ENCODE measurements at regions not wholly inside any gene's neighbourhood (a gene's known extent, or its start where the extent isn't known, plus 50 kb on each side); places are given as distances from the start of the nearest gene placed in this dataset.

DNA sequence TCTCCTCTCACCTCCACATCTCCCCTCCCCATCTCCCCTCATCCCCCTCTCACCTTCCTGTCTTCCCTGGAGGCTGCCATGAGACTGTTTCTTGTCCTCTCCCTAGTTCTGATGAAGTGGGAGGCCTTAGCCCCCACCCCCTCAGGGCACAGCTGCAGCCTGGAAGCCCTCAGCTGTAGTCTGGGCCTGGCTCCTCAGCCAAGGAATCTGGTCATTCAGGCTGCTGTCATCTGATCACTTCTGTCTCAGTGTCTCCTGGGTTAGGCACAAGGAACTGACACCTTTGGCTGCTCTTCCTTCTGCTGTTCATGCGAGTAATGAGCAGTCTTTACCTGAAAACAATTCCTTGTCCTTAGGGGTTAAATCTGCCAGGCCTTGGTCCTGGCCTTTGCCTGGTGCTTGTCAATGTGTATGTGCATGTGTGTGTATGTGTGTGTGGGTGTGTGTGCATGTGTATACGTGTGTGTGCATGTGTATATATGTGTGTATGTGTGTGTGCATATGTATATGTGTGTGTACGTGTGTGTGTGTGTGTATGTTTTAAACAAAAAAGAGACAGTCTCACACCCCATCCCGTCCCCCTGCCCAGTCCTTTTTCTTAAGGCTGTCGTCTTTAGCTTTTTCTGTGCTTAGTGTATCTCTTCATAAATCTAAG, 153.5 kb upstream of the TMEM72 start:
- TF ChIP-seq ZNF70 (CRISPR knock-in tag; IDR thresholded peaks at IDR 0.05) = no peak
- ATAC-seq = no peak

DNA sequence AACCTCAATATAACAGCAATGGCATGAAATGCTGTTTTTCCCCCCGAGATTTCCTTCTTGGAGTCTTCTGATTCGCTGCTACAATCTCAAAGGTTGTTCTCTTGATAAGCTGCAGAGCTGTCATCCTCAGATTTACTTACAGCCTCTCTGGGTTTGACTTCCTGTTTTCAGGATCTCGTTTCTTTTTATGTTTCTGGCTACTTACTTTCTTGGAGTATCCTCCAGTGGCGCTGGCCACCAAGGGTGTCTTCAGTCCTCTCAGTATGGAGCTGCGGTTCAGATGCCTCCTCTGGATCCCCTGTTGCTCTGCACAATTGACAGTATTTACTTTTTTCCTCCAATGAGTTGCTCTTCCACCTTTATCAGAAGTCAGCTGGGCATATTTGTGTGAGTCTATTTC, 152.0 kb upstream of the TMEM72 start:
- ATAC-seq = no peak
- TF ChIP-seq RARB (CRISPR knock-in tag; IDR thresholded peaks at IDR 0.05) = no peak
- TF ChIP-seq ISL1 (CRISPR knock-in tag; IDR thresholded peaks at IDR 0.05) = no peak
- no peak for TF ChIP-seq OSR1 (CRISPR knock-in tag; IDR thresholded peaks at IDR 0.05)
- no peak for TF ChIP-seq CSDC2 (CRISPR knock-in tag; IDR thresholded peaks at IDR 0.05)
- TF ChIP-seq ESRRG (CRISPR knock-in tag; IDR thresholded peaks at IDR 0.05) = no peak

DNA sequence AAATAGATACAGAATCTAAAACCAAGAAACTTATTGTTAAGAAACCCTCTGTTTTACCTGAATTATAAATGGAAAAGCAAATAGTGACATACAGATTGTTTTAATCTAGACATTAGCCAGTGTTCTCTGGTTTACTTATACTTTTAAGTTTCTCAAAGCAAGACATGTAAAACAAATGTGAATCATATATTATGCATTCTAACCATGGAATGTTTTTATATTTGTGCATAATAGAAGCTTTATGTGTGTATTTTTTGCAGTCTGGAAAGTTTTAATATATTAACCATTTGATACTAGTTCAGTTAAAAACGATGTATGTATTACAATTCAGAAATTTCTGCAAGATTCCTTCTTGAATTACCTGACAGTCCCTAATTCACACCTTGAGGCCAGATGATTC, 150.6 kb upstream of the TMEM72 start:
- no peak for ATAC-seq
- TF ChIP-seq OSR1 (CRISPR knock-in tag; IDR thresholded peaks at IDR 0.05) (no peak), ARNTL (CRISPR knock-in tag; IDR thresholded peaks at IDR 0.05; ENCODE audit: borderline replicate concordance, low read depth) (no peak), PPARA (CRISPR knock-in tag; IDR thresholded peaks at IDR 0.05; ENCODE audit: borderline replicate concordance) (no peak), ZNF565 (CRISPR knock-in tag; conservative IDR thresholded peaks at IDR 0.05; ENCODE audit: low read depth) (no peak), ZNF70 (CRISPR knock-in tag; IDR thresholded peaks at IDR 0.05) (no peak), ESRRG (CRISPR knock-in tag; IDR thresholded peaks at IDR 0.05) (no peak), ZC3H10 (CRISPR knock-in tag; IDR thresholded peaks at IDR 0.05) (no peak), ZNF8 (CRISPR knock-in tag; IDR thresholded peaks at IDR 0.05) (no peak), BACH2 (CRISPR knock-in tag; IDR thresholded peaks at IDR 0.05; ENCODE audit: borderline replicate concordance) (no peak), TOX (CRISPR knock-in tag; IDR thresholded peaks at IDR 0.05; ENCODE audit: borderline replicate concordance) (no peak), ZFP3 (CRISPR knock-in tag; IDR thresholded peaks at IDR 0.05) (no peak), CSDC2 (CRISPR knock-in tag; IDR thresholded peaks at IDR 0.05) (no peak), GLIS3 (CRISPR knock-in tag; IDR thresholded peaks at IDR 0.05) (no peak), ISL1 (CRISPR knock-in tag; IDR thresholded peaks at IDR 0.05) (no peak)
- TF ChIP-seq, protein P1, sequence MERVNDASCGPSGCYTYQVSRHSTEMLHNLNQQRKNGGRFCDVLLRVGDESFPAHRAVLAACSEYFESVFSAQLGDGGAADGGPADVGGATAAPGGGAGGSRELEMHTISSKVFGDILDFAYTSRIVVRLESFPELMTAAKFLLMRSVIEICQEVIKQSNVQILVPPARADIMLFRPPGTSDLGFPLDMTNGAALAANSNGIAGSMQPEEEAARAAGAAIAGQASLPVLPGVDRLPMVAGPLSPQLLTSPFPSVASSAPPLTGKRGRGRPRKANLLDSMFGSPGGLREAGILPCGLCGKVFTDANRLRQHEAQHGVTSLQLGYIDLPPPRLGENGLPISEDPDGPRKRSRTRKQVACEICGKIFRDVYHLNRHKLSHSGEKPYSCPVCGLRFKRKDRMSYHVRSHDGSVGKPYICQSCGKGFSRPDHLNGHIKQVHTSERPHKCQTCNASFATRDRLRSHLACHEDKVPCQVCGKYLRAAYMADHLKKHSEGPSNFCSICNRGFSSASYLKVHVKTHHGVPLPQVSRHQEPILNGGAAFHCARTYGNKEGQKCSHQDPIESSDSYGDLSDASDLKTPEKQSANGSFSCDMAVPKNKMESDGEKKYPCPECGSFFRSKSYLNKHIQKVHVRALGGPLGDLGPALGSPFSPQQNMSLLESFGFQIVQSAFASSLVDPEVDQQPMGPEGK (CRISPR knock-in tag; IDR thresholded peaks at IDR 0.05; ENCODE audit: borderline replicate concordance) = no peak
- TF ChIP-seq, protein P2, sequence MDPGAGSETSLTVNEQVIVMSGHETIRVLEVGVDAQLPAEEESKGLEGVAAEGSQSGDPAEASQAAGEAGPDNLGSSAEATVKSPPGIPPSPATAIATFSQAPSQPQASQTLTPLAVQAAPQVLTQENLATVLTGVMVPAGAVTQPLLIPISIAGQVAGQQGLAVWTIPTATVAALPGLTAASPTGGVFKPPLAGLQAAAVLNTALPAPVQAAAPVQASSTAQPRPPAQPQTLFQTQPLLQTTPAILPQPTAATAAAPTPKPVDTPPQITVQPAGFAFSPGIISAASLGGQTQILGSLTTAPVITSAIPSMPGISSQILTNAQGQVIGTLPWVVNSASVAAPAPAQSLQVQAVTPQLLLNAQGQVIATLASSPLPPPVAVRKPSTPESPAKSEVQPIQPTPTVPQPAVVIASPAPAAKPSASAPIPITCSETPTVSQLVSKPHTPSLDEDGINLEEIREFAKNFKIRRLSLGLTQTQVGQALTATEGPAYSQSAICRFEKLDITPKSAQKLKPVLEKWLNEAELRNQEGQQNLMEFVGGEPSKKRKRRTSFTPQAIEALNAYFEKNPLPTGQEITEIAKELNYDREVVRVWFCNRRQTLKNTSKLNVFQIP (CRISPR knock-in tag; IDR thresholded peaks at IDR 0.05; ENCODE audit: borderline replicate concordance, low read depth) = no peak
- TF ChIP-seq, protein P3, sequence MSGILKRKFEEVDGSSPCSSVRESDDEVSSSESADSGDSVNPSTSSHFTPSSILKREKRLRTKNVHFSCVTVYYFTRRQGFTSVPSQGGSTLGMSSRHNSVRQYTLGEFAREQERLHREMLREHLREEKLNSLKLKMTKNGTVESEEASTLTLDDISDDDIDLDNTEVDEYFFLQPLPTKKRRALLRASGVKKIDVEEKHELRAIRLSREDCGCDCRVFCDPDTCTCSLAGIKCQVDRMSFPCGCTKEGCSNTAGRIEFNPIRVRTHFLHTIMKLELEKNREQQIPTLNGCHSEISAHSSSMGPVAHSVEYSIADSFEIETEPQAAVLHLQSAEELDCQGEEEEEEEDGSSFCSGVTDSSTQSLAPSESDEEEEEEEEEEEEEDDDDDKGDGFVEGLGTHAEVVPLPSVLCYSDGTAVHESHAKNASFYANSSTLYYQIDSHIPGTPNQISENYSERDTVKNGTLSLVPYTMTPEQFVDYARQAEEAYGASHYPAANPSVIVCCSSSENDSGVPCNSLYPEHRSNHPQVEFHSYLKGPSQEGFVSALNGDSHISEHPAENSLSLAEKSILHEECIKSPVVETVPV (CRISPR knock-in tag; IDR thresholded peaks at IDR 0.05) = no peak
- TF ChIP-seq, protein P4, sequence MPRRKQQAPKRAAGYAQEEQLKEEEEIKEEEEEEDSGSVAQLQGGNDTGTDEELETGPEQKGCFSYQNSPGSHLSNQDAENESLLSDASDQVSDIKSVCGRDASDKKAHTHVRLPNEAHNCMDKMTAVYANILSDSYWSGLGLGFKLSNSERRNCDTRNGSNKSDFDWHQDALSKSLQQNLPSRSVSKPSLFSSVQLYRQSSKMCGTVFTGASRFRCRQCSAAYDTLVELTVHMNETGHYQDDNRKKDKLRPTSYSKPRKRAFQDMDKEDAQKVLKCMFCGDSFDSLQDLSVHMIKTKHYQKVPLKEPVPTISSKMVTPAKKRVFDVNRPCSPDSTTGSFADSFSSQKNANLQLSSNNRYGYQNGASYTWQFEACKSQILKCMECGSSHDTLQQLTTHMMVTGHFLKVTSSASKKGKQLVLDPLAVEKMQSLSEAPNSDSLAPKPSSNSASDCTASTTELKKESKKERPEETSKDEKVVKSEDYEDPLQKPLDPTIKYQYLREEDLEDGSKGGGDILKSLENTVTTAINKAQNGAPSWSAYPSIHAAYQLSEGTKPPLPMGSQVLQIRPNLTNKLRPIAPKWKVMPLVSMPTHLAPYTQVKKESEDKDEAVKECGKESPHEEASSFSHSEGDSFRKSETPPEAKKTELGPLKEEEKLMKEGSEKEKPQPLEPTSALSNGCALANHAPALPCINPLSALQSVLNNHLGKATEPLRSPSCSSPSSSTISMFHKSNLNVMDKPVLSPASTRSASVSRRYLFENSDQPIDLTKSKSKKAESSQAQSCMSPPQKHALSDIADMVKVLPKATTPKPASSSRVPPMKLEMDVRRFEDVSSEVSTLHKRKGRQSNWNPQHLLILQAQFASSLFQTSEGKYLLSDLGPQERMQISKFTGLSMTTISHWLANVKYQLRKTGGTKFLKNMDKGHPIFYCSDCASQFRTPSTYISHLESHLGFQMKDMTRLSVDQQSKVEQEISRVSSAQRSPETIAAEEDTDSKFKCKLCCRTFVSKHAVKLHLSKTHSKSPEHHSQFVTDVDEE (CRISPR knock-in tag; IDR thresholded peaks at IDR 0.05) = no peak

DNA sequence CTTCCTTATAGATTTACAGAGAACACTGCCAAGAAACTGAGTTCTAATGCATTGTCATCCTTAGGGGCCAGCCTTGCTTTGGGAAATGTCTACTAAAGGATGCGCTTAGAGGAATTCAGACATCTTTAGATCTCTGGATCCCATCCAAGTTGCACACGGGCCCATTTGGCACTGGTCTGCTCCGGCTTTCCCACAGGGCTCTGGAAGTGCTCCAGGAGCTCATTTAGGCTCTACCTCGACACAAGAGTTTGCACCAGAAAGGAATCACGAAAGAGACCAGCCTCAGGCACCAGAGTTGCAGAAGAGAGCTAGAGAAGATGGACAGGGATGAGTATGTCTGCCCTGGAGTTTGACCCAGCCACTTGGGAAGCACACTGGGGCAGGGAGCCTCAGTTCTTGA, 150.1 kb upstream of the TMEM72 start:
- ATAC-seq = no peak

More for the DNA sequence above, 150.1 kb upstream of the TMEM72 start:
- TF ChIP-seq ESRRG (CRISPR knock-in tag; IDR thresholded peaks at IDR 0.05) (no peak), GLIS3 (CRISPR knock-in tag; IDR thresholded peaks at IDR 0.05) (no peak), RARB (CRISPR knock-in tag; IDR thresholded peaks at IDR 0.05) (no peak), ZNF8 (CRISPR knock-in tag; IDR thresholded peaks at IDR 0.05) (no peak), ARNTL (CRISPR knock-in tag; IDR thresholded peaks at IDR 0.05; ENCODE audit: borderline replicate concordance, low read depth) (no peak), ZC3H10 (CRISPR knock-in tag; IDR thresholded peaks at IDR 0.05) (no peak), ZNF565 (CRISPR knock-in tag; conservative IDR thresholded peaks at IDR 0.05; ENCODE audit: low read depth) (no peak)
- TF ChIP-seq, protein P1 (CRISPR knock-in tag; IDR thresholded peaks at IDR 0.05; ENCODE audit: borderline replicate concordance) = no peak

All from SK-N-SH treated with all-trans-retinoic acid at 6 μM for 48 hours (cell line).